ENCODE measurements at regions not wholly inside any gene's neighbourhood (a gene's known extent, or its start where the extent isn't known, plus 50 kb on each side); places are given as distances from the start of the nearest gene placed in this dataset.

- WGBS, 2 donors: 64 to 68% methylated on average over 3 of the region's 3 CpGs
- Histone ChIP-seq H3K9me3 (no peaks in the 10 kb centered on the region), H3K4me3 (no peak overlapping the region), H3K27ac (no peak overlapping the region), H3K36me3 (no peaks in the 10 kb centered on the region), H3K27me3 (peaks cover 0 to 10% (median 7%) of the 10 kb centered on the region in 7 donors), H3K4me1 (no peaks in the 10 kb centered on the region)
- ATAC-seq (no peak), DNase-seq (no peak)
- no peak for TF ChIP-seq CTCF (IDR thresholded peaks at IDR 0.05)
- intact Hi-C loops (cut with DNase I): no loop called here
Observed at GRCh38 chr1:62991152-62991551, 207.2 kb downstream of the ATG4C start.

DNA sequence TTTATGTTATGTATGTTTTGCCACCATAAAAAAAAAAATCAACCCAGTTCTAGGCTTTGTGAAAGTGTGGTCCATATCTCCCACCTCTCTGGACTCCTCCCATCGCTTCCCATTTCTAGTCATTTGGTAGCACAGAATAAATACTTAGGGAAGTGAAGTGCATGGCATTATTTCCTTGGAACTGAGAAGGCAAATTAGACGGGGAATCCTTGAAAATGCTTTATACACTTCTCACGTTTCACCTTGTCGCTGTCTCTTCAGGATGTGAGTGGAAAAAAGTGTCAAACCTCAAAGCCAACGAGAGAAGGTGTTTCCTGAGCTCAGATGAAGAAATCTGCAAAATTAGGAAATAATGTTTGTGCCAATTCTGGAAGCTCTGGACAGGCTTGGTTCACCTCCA, 209.9 kb downstream of the ATG4C start:
- 72 to 80% methylated on average over 5 of the region's 5 CpGs for WGBS, 2 donors
- H3K27ac ChIP-seq: no peak overlapping the region
- no peaks in the 10 kb centered on the region for H3K9me3 ChIP-seq
- no peak overlapping the region for H3K4me3 ChIP-seq
- ATAC-seq (no peak), DNase-seq (no peak)
- intact Hi-C loops (cut with DNase I): no loop called here
- peaks cover 0 to 28% (median 16%) of the 10 kb centered on the region in 7 donors for H3K27me3 ChIP-seq
- TF ChIP-seq CTCF (IDR thresholded peaks at IDR 0.05): no peak
- no peaks in the 10 kb centered on the region for H3K4me1 ChIP-seq
- H3K36me3 ChIP-seq: no peaks in the 10 kb centered on the region

DNA sequence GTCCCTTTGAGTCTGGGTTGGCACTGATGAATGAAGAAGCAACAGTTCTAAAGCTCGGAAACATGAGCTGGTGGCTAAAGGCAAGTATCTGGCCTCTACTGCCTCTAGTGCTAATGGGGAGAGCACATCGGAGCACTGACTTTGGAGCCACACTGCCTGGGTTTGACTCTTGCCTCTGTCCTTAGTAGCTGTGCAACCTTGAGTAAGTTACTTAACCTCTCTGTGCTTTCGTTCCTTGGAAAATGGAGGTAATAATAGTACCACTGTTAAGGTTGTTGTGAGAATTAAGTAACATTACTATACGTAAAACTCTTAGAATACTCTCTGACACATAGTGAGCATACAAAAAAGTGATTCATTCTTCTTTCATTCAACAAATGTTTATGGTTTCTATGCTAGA, 211.2 kb downstream of the ATG4C start:
- TF ChIP-seq CTCF (IDR thresholded peaks at IDR 0.05): no peak
- no peak for ATAC-seq

GRCh38 chr1:62997884-62998283, 214.0 kb downstream of the ATG4C start:
- Histone ChIP-seq H3K4me1 (no peaks in the 10 kb centered on the region), H3K9me3 (no peaks in the 10 kb centered on the region), H3K36me3 (no peaks in the 10 kb centered on the region), H3K27ac (no peak overlapping the region), H3K4me3 (no peak overlapping the region), H3K27me3 (peaks cover 0 to 55% (median 24%) of the 10 kb centered on the region in 7 donors)
- intact Hi-C loops (cut with DNase I): no loop called here
- ATAC-seq (no peak), DNase-seq (no peak)
- 87 to 89% methylated on average over 5 of the region's 5 CpGs for WGBS, 2 donors
- TF ChIP-seq CTCF (IDR thresholded peaks at IDR 0.05): no peak

More for the DNA sequence above, 211.2 kb downstream of the ATG4C start:
- Histone ChIP-seq H3K36me3 (no peaks in the 10 kb centered on the region), H3K4me1 (no peaks in the 10 kb centered on the region), H3K27ac (no peak overlapping the region), H3K9me3 (no peaks in the 10 kb centered on the region), H3K4me3 (no peak overlapping the region), H3K27me3 (peaks cover 0 to 40% (median 25%) of the 10 kb centered on the region in 7 donors)
- DNase-seq: no peak
- 79 to 86% methylated on average over 4 of the region's 4 CpGs for WGBS, 2 donors
- intact Hi-C loops (cut with DNase I): no loop called here

Data from heart right ventricle (tissue), 16 donors.